ENCODE measurements at regions not wholly inside any gene's neighbourhood (a gene's known extent, or its start where the extent isn't known, plus 50 kb on each side); places are given as distances from the start of the nearest gene placed in this dataset.

DNA sequence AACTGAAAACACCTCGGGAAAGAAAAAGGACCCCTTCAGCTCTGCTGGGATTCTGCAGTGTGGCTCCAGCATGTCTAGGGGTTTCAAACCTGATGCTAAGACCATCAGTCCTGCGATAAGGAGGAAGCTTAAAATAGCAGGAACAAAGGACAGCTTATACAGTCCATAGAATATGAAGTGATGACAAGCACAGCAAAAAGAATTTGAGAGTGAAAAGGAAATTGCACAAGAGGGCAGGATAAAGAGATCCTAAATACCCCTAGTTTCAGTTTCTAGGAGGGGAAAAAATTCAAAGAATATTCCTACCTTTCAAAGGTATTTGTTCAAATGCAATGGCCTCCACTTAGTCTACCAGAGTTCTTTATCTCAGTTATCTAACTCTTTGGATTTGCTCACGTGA is 171.4 kb downstream of the TGFB2 start:
- BruUV-seq (replicated peaks): no TSS peak
- no peak overlapping the region for H2AFZ ChIP-seq (ENCODE audit: control insufficient read depth, low read depth, low read length)
- H3K9ac ChIP-seq (ENCODE audit: control insufficient read depth, insufficient read depth, low read length): no peak overlapping the region

More for the DNA sequence above, 171.4 kb downstream of the TGFB2 start:
- H3K27ac ChIP-seq (ENCODE audit: control insufficient read depth, insufficient read depth): no peak overlapping the region
- no peak overlapping the region for H3K4me2 ChIP-seq (ENCODE audit: control insufficient read depth, insufficient read depth)
- WGBS (ENCODE audit: insufficient coverage, insufficient replicate concordance, low lambda C conversion rate, missing lambda C conversion rate): 28% methylated on average over 3 of the region's 3 CpGs
- H3K4me1 ChIP-seq (ENCODE audit: control insufficient read depth, insufficient read depth, low read length): no peaks in the 10 kb centered on the region
- no peaks in the 10 kb centered on the region for H4K20me1 ChIP-seq (ENCODE audit: control insufficient read depth, insufficient read depth)
- ChIA-PET RAD21 (ENCODE audit: unreplicated experiment) (no interaction called here), CTCF (interaction anchor here (0.8 to 1.4 kb wide), 4 partner anchors 9 to 187 kb away, joined by 3 to 5 read pairs (median 3); no protein-coding TSS in a partner anchor), SMC1A (ENCODE audit: uncharacterized antibody, unreplicated experiment) (interaction anchor here (0.6 to 0.7 kb wide), 2 partner anchors 9 to 718 kb away, joined by 3 to 5 read pairs; no protein-coding TSS in a partner anchor), POLR2A (no interaction called here)
- no peaks in the 10 kb centered on the region for H3K9me3 ChIP-seq (replicated peaks; ENCODE audit: control insufficient read depth, insufficient read depth, low read length)
- FAIRE-seq (no peak), ATAC-seq (no peak), DNase-seq (ENCODE audit: low read depth, low spot score) (no peak)
- H3K4me3 ChIP-seq: no peak overlapping the region
- H3K27me3 ChIP-seq (replicated peaks in 1 of 2; ENCODE audit: control insufficient read depth in 2 of 2, insufficient read depth in 2 of 2, low read length in 1 of 2): no peaks in the 10 kb centered on the region
- intact Hi-C loops (cut with micrococcal nuclease; ENCODE audit: unreplicated experiment): loop anchor here (10.0 kb wide), 1 partner anchor 262 kb away; no protein-coding TSS in a partner anchor
- no peak for TF ChIP-seq SMC3 (IDR thresholded peaks at IDR 0.05; ENCODE audit: borderline replicate concordance, low read length)
- no peak for TF ChIP-seq NR2F1 (conservative IDR thresholded peaks at IDR 0.05)
- no peak for TF ChIP-seq SMARCA5 (IDR thresholded peaks at IDR 0.05)
- TF ChIP-seq, protein P1, sequence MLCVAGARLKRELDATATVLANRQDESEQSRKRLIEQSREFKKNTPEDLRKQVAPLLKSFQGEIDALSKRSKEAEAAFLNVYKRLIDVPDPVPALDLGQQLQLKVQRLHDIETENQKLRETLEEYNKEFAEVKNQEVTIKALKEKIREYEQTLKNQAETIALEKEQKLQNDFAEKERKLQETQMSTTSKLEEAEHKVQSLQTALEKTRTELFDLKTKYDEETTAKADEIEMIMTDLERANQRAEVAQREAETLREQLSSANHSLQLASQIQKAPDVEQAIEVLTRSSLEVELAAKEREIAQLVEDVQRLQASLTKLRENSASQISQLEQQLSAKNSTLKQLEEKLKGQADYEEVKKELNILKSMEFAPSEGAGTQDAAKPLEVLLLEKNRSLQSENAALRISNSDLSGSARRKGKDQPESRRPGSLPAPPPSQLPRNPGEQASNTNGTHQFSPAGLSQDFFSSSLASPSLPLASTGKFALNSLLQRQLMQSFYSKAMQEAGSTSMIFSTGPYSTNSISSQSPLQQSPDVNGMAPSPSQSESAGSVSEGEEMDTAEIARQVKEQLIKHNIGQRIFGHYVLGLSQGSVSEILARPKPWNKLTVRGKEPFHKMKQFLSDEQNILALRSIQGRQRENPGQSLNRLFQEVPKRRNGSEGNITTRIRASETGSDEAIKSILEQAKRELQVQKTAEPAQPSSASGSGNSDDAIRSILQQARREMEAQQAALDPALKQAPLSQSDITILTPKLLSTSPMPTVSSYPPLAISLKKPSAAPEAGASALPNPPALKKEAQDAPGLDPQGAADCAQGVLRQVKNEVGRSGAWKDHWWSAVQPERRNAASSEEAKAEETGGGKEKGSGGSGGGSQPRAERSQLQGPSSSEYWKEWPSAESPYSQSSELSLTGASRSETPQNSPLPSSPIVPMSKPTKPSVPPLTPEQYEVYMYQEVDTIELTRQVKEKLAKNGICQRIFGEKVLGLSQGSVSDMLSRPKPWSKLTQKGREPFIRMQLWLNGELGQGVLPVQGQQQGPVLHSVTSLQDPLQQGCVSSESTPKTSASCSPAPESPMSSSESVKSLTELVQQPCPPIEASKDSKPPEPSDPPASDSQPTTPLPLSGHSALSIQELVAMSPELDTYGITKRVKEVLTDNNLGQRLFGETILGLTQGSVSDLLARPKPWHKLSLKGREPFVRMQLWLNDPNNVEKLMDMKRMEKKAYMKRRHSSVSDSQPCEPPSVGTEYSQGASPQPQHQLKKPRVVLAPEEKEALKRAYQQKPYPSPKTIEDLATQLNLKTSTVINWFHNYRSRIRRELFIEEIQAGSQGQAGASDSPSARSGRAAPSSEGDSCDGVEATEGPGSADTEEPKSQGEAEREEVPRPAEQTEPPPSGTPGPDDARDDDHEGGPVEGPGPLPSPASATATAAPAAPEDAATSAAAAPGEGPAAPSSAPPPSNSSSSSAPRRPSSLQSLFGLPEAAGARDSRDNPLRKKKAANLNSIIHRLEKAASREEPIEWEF (IDR thresholded peaks at IDR 0.05; ENCODE audit: insufficient replicate concordance, low read depth, low read length): no peak
- no peak for TF ChIP-seq TARDBP (IDR thresholded peaks at IDR 0.05; ENCODE audit: borderline replicate concordance)
- in situ Hi-C loops (cut with MboI): no loop called here
- no peaks in the 10 kb centered on the region for H3K79me2 ChIP-seq (ENCODE audit: control insufficient read depth, insufficient read depth, low read length)
- H3K36me3 ChIP-seq (ENCODE audit: control insufficient read depth in 2 of 2, insufficient read depth in 2 of 2, low read length in 1 of 2): no peaks in the 10 kb centered on the region

Data from GM12878 (cell line).